ENCODE measurements at regions not wholly inside any gene's neighbourhood (a gene's known extent, or its start where the extent isn't known, plus 50 kb on each side); places are given as distances from the start of the nearest gene placed in this dataset.

DNA sequence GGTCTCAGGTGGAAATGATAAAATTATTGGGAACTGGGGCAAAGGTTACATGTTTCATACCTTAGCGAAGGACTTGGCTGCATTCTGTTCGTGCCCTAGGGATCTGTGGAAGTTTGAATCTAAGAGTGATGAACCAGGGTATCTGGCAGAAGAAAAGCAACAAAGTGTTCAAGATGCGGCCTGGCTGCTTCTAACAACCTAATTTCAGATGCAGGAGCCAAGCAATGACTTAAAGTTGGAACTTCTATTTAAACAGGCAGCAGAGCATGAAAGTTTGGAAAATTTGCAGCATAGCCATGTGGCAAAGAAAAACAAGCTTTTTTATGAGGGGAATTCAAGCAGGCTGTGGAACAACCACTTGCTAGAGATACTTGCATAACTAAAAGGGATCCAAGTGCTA, 73.5 kb downstream of the CD24 start:
- TF ChIP-seq, protein P1, sequence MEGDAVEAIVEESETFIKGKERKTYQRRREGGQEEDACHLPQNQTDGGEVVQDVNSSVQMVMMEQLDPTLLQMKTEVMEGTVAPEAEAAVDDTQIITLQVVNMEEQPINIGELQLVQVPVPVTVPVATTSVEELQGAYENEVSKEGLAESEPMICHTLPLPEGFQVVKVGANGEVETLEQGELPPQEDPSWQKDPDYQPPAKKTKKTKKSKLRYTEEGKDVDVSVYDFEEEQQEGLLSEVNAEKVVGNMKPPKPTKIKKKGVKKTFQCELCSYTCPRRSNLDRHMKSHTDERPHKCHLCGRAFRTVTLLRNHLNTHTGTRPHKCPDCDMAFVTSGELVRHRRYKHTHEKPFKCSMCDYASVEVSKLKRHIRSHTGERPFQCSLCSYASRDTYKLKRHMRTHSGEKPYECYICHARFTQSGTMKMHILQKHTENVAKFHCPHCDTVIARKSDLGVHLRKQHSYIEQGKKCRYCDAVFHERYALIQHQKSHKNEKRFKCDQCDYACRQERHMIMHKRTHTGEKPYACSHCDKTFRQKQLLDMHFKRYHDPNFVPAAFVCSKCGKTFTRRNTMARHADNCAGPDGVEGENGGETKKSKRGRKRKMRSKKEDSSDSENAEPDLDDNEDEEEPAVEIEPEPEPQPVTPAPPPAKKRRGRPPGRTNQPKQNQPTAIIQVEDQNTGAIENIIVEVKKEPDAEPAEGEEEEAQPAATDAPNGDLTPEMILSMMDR (IDR thresholded peaks at IDR 0.05; ENCODE audit: insufficient read depth, low read depth, low read length), result no peak
- Histone ChIP-seq H3K36me3 (ENCODE audit: control insufficient read depth, insufficient read depth, low read length) (no peaks in the 10 kb centered on the region), H3K27me3 (ENCODE audit: control insufficient read depth, insufficient read depth, low read length) (peaks cover 3% of the 10 kb centered on the region; the same call in 1 of the 2 replicates), H3K4me3 (ENCODE audit: low read depth, low read length) (no peak overlapping the region)
- ChIA-PET POLR2A (no interaction called here), CTCF (no interaction called here)
- no peak for DNase-seq (ENCODE audit: low read depth)

DNA sequence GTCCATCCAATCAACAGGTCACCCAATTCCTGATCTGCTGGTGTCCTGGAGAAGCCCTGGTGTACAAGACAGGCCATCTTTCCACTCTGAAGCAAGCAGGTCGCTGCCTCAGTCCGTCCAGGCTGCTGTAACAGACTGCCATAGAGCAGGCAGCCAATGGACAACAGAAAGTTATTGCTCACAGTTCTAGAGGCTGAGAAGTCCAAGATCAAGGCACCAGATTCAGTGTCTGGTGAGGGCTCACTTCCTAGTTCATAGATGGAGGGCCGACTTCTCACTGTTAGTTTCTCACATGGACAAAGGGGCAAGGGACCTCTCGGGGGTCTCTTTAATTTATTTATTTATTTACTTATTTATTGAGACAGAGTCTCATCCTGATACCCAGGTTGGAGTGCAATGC, 74.8 kb downstream of the CD24 start:
- ChIA-PET CTCF (no interaction called here), POLR2A (no interaction called here)
- no peak for DNase-seq (ENCODE audit: low read depth)
- H3K27me3 ChIP-seq (ENCODE audit: control insufficient read depth, insufficient read depth, low read length), result peaks cover 3% of the 10 kb centered on the region; the same call in 1 of the 2 replicates
- no peaks in the 10 kb centered on the region for H3K36me3 ChIP-seq (ENCODE audit: control insufficient read depth, insufficient read depth, low read length)
- TF ChIP-seq, protein P1 (IDR thresholded peaks at IDR 0.05; ENCODE audit: insufficient read depth, low read depth, low read length), result no peak
- no peak overlapping the region for H3K4me3 ChIP-seq (ENCODE audit: low read depth, low read length)

DNA sequence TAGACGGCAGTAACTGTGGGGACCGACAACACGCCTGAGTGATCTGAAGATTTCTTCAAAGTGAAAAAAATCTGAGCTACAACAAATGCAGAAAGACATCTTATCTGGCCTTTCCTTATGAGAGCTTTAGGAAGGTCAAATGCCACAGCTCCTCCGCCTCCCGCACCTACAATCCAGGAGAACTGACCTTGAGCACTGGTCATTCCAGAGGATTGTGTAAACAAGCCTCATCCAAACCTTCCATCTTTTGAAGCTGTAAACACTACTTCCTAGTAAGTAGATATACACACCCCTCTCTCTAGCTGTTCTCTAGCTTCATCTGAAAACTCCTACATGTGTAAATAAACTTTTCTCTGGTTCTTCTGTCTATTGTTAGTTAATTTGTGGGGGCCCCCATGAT, 76.9 kb downstream of the CD24 start:
- Histone ChIP-seq H3K27me3 (ENCODE audit: control insufficient read depth, insufficient read depth, low read length) (peaks cover 3% of the 10 kb centered on the region; the same call in 1 of the 2 replicates), H3K36me3 (ENCODE audit: control insufficient read depth, insufficient read depth, low read length) (no peaks in the 10 kb centered on the region), H3K4me3 (ENCODE audit: low read depth, low read length) (no peak overlapping the region)
- ChIA-PET CTCF (no interaction called here), POLR2A (interaction anchor here (0.5 kb wide), 1 partner anchor 91 kb away, joined by 3 read pairs; no protein-coding TSS in a partner anchor)
- TF ChIP-seq, protein P1 (IDR thresholded peaks at IDR 0.05; ENCODE audit: insufficient read depth, low read depth, low read length), result no peak
- DNase-seq (ENCODE audit: low read depth), result no peak

DNA sequence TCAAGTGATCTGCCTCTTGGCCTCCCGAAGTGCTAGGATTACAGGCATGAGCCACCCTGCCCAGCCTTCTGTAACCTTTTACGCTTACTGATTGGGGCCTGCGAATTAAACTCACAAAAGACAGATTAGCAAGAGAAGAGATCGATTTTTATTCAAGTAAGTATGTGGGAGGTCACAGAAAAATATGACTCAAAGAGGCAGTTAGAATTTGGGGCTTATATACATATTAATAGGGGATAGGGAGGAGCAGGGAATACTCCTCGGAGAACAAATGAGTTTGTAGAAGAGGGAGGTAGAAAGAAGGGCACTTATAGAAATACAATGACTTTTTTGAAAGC, 78.9 kb downstream of the CD24 start:
- Histone ChIP-seq H3K4me3 (ENCODE audit: low read depth, low read length) (no peak overlapping the region), H3K36me3 (ENCODE audit: control insufficient read depth, insufficient read depth, low read length) (no peaks in the 10 kb centered on the region), H3K27me3 (ENCODE audit: control insufficient read depth, insufficient read depth, low read length) (peaks cover 3% of the 10 kb centered on the region; the same call in 1 of the 2 replicates)
- TF ChIP-seq, protein P1 (IDR thresholded peaks at IDR 0.05; ENCODE audit: insufficient read depth, low read depth, low read length), result no peak
- ChIA-PET CTCF (no interaction called here), POLR2A (no interaction called here)
- no peak for DNase-seq (ENCODE audit: low read depth)

DNA sequence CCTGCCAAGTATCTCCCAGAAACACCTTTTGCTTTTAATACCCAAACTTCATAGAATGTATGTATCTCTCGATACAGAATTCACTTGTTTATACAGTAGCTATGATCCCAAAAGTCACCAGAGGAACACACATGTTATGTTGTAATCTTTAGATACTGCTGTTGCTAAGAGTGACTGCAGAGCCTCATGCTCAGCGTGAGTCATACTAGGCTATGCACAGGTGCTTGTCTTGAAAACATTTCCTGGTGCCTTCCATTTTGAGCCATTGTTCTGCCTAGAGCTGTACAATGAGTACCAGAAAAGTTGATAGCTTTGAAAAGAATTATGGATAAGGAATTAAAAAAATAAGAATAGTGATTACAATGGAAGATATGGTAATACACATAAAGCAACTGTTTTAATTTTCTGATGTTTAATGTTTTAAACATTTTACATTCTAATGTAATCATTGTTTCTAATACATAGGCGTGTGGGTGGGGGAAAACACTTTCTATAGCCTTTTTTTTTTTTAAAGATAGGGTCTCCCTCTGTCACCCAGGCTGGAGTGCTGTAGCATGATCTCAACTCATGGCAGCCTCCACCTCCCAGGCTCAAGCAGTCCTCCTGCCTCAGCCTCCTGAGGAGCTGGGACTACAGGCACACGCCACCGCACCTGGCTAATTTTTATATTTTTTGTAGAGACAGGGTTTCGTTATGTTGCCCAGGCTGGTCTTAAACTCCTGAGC, 79.4 kb downstream of the CD24 start:
- POLR2A ChIA-PET, result no interaction called here
- Histone ChIP-seq H3K36me3 (ENCODE audit: control insufficient read depth, insufficient read depth, low read length) (no peaks in the 10 kb centered on the region), H3K4me3 (ENCODE audit: low read depth, low read length) (no peak overlapping the region), H3K27me3 (ENCODE audit: control insufficient read depth, insufficient read depth, low read length) (peaks cover 3% of the 10 kb centered on the region; the same call in 1 of the 2 replicates)
- CTCF ChIA-PET, result no interaction called here
- DNase-seq (ENCODE audit: low read depth), result no peak
- TF ChIP-seq, protein P1 (IDR thresholded peaks at IDR 0.05; ENCODE audit: insufficient read depth, low read depth, low read length), result no peak
